ENCODE measurements at regions not wholly inside any gene's neighbourhood (a gene's known extent, or its start where the extent isn't known, plus 50 kb on each side); places are given as distances from the start of the nearest gene placed in this dataset.

DNA sequence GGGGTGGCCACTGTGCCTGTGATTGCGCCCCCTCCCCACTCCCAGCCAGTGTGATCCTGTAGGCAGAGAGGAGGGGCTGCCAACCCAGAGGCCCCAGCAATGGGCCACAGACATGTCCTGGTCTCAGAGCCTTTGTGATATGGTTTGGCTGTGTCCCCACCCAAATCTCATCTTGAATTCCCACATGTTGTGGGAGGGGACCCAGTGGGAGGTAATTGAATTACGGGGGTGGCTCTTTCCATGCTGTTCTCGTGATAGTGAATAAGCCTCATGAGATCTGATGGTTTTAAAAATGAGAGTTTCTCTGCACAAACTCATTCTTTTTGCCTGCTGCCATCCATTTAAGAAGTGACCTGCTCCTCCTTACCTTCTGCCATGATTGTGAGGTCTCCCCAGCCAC lies 56.8 kb upstream of the ZNF469 start:
- peak; percentile 36 for DNase-seq

DNA sequence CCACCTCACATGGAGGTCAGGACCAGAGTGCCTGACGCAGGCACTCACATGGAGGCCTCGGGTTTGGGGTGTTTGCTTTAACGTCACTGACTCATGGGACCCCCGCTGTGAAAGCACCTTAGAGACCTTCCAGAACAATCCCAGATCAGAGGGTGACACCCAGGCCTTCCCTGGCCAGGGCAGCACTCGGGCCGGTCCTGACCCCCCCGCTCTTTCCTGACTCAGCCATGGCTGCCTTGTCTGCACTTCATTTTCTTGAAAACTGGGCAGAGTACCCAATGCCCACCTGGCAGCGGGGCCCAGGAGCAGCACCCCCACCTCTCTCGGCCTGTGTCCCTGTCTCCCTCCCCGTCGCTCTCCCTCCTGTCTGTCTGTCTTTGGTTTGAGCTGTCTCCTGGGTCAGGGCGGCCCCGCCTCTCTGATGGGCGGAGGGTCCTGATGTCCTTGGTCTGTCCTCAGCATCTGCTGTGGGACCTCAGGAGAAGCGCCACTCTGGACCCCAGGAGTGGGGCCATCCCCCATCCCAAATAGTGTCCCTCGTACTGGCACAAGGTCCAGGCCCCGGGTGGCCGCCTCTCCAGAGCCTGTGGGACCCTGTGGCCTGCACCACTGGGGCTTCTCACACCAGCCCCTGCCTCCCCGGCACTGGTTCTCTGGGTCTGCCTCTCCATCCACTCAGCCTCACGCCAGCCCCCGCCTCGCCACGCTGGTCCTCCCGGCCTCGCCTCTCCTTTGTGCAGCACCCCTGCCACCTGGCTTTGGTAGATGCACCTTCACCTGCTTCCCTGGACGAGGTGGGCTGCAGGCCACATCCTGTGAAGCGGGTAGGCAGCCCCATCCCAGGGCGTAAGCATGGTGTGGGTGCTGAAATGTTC lies 55.9 kb upstream of the ZNF469 start:
- DNase-seq = no peak

DNA sequence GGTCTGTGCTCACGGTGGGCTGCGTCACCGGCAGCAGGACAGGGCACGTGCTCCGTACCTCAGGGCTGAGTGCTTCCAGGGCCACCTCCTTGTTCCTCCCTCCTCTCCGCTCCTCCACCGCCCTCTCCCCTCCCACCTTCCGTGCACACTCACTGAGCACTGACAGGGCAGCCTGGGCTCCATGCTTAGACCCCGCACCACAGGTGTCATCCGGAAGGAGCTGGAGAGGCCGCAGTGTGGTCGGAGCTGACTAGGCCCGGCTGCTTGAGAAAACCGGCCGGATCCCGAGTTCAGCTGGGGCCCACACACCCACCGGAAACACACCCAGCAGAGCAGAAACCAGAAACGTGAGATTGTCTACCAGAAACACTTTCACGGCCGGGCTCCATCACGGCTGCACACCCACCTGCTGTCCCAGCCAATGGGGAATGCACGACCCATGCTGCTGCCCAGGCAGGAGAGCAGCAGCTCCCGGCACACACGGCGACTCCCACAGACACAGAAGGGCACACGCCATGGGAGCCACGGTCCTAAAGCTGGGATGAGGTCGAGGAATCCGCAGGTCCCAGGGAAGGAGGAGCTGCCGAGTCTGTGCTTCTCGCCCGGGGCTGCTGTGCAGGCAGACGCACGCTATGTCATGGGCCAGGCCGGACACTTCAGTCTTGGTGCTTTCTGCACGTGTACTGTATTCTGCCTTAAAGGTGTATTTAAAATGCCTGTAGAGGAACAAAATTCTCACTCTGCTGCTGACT lies 55.0 kb upstream of the ZNF469 start:
- no peak for DNase-seq

DNA sequence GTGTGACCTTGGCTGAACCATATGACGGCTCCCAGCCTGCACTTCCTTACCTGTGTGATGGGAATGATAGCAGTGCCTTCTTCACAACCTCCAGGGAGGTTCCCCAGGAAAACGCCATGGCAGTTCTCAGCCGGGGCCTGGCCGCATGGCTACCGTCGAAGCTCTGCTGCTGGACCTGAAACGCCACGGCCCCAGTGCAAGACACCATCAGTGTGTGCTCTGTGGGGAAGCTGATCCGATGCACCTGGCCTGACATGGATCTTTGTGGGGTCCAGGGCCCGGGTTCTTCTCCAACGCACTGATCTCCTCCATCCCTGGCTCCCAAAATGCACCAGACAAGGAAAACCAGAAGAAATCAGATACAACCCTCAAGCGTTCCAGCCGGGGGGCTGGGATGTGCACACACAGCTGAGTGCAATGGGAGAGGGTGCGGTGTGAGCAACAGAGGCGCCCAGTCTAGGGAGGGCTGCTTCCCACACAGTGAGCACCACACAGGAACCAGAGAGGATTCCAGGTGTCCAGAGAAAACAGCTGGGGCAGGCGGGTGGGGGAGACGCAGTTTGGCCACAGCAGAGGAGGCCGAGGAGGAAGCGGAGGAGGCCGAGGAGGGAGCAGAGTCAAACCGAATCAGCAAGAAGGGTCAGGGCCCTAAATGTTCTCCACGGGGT lies 54.3 kb upstream of the ZNF469 start:
- no peak for DNase-seq

DNA sequence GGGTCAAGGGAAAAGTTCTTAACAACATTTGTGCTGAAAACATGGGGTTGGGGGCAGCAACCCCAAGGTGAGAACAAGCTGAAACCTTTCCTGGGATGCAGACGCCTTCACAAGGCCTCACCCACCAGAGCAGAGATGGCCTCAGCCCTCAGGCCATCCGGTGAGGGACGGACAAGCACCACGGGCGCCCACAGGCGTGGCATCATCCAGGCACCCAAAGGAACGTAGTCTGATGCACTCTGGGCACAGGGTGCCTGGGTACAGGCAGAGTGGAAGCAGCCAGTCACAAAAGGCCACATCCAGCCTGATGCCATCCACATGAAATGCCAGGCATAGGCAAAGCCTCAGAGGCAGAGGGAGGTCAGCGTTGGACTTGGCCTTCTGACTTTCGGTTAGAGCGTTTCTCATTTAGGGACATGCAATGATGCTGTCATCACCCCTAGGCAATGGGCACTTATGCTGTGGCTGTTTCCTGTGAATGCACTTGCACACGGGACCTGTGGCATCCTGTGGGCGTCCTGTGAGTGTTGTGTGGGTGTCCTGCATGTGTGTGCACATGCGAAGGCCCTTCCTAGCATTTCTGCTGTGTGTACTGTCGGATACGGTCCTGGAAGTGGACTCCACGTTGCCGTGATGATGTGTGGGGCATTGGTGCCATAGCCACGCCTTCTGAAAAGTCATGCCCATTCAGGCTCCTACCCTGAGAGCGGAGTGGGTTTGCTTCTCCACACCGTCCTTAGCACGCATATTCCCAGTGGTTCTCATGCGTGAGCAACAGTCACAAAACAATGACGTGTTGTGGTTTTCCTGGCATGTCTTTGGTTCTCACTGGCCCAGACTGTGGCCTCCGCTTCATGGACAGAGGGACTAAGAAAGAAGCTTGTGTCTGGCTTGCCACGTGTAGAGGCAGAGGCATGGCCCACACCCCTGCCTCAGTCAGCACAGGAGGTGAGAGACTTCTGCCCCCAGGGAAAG lies 52.7 kb upstream of the ZNF469 start:
- no peak for DNase-seq

DNA sequence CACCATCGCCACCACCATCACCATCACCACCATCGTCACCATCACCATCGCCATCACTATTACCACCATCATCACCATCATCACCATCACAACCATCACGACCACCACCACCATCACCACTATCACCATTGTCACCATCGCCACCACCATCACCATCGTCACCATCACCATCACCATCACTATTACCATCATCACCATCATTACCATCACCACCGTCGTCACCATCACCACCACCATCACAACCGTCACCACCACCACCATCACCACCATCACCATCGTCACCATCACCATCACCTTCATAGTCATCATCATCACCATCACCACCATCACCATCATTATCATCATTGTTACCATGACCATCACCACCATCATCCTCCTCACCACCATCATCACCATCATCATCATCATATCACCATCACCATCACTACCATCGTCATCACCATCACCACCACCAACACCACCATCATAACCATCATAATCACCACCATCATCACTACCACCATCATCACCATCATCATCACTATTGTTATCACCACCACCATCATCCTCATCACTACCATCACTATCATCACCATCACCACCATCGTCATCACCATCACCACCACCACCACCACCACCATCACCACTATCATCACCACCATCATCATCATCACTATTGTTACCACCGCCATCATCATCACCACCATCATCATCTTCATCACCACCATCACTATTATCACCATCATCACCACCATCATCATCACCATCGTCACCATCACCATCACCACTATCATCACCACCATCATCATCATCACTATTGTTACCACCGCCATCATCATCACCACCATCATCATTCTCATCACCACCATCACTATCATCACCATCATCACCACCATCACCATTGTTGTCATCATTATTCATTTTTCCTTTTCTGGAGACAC lies 51.5 kb upstream of the ZNF469 start:
- no peak for DNase-seq

DNA sequence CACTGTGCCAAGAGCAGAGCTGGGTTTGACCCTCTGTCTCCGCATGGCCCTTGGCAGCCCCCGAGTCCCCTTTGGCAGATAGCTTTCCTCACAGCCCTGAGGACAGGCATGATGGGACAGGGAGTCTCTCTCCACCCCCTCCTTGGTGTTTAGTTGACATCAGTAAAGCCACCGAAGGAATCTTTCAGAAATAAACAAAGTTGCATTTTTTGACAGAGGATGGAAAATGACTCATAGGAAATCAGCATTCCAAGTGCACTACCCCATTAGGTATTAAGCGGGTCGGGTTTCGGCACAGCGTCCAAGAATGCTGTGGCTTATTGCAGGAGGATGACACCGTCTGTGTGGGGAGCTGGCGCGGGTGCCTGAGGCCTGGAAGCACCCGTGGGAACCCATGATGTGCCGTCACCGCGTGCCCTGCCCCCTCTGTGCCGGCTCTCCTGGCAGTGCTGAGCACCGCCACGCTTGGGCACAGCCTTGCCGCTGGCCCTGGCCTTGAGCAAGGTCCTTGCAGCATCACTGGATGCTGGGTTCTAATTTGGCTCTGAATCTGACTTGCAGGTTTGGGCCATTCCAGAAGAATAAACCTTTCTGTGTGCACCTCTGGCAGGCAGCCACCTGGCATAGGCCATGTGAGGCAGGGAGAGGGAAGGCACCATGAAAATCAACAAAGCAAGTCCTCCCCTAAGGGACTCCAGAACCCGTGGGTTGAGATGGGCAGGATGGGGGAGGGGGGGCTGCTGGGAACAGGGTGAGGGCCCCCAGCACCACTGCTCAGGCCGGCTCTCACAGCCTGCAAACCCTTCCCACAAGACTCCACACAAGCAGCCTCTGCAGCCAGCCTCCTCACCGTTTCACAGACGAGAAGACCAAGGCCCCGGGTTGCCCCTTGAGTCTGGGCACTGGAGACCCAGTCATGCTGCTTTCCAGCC lies 50.5 kb upstream of the ZNF469 start:
- DNase-seq = no peak

DNA sequence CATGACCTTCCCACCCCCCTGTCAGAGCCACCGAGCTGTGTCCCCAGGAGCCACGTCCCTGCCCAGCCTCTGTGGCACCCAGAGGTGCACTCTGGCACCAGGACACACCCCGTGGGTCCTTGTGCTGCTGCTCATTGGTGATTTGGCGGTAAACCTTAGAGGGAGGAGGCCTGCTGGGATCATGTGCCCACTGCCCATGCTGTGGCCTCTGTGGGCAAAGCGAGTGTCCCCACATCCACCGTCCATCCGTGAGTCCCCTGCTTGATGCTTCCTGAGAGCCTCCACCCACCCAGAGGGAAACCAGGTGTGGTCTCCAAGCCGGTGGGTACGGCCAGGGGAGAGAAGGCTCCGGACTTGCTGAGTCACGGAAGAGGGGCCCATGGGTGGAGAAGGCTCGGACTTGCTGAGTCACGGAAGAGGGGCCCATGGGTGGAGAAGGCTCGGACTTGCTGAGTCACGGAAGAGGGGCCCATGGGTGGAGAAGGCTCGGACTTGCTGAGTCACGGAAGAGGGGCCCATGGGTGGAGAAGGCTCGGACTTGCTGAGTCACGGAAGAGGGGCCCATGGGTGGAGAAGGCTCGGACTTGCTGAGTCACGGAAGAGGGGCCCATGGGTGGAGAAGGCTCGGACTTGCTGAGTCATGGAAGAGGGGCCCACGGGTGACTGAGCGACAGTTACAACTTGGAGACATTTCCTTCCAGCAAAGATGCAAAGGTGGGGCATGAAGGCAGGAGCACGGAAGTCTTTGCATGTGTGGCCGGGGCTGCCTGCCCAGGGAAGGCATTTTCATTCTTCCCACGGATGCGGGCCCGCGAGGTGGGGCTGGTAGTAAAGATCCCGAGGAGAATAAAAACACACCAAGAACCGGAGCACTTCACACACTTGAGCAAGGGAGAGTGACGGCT lies 49.6 kb upstream of the ZNF469 start:
- peak; percentile 78 for DNase-seq

Data from hematopoietic multipotent progenitor cell treated with erythropoietin and hydrocortisone succinate and interleukin-3 and kit ligand, for 6 days (in vitro differentiated cells).